RWPE2 (cell line): ENCODE measurements at regions not wholly inside any gene's neighbourhood (a gene's known extent, or its start where the extent isn't known, plus 50 kb on each side); places are given as distances from the start of the nearest gene placed in this dataset.

Experiments used
- ATAC-seq: fragments of 200-7000 bp; cut with Tn5 transposase; 3 replicates; pipeline ENCODE4 v1.9.1; 2021; ENCODE audit warnings: low read depth
- DNase-seq: peaks from one replicate; pipeline ENCODE4 v3.0.0-alpha.2; 2020; ENCODE audit warnings: low spot score
- H3K27ac ChIP-seq: fragments of 450-650 bp; 2 replicates; pipeline ENCODE4 v1.5.1; 2017; ENCODE audit warnings: mild to moderate bottlenecking; ENCODE audit not compliant: poor library complexity, severe bottlenecking
- H3K27me3 ChIP-seq: fragments of 250-450 bp; sonication (Bioruptor Pico); 2 replicates; pipeline ENCODE4 v1.5.1; 2021; ENCODE audit warnings: mild to moderate bottlenecking, moderate library complexity; ENCODE audit not compliant: insufficient read depth, poor library complexity, severe bottlenecking
- H3K36me3 ChIP-seq: fragments of 250-450 bp; sonication (Bioruptor Pico); 2 replicates; pipeline ENCODE4 v1.5.1; 2020; ENCODE audit warnings: low read depth, mild to moderate bottlenecking, moderate library complexity
- H3K4me1 ChIP-seq: fragments of 250-450 bp; sonication (Bioruptor Pico); 2 replicates; pipeline ENCODE4 v1.5.1; 2021; ENCODE audit warnings: mild to moderate bottlenecking, moderate library complexity; ENCODE audit not compliant: insufficient read depth, poor library complexity, severe bottlenecking
- H3K4me3 ChIP-seq: fragments of 250-450 bp; sonication (Bioruptor Pico); 2 replicates; pipeline ENCODE4 v1.5.1; 2021; ENCODE audit warnings: mild to moderate bottlenecking, moderate library complexity; ENCODE audit not compliant: severe bottlenecking
- H3K9me3 ChIP-seq: fragments of 250-450 bp; sonication (Bioruptor Pico); 2 replicates; pipeline ENCODE4 v1.5.1; 2021; ENCODE audit warnings: mild to moderate bottlenecking, moderate library complexity; ENCODE audit not compliant: severe bottlenecking
- CTCF ChIP-seq: fragments of 450-650 bp; IDR thresholded peaks from one replicate; pipeline ENCODE4 v1.5.1; 2017; ENCODE audit warnings: mild to moderate bottlenecking, moderate library complexity; ENCODE audit not compliant: poor library complexity, severe bottlenecking

- DNase-seq, result no peak
Measured at GRCh38 chr6:115643762-115644161, 416.9 kb downstream of the FRK start.

DNA sequence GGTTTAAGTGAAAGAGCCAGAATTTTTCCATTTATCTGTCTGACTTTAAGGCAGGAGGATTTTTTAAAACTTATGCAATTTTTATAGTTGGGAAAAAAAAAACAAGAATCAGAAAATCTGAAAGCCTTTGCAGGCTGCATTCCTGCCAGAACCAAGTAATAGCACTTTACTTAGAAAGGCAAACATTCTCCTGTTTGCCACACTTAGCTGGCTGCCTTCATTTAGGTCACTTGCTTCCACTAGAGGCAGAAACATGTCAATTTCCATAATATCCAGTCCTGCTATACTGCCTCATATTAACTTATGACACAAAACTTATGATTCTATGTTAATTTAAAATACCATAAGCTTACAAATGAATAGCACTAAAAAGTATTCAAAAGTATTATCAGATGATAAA is 425.8 kb downstream of the FRK start:
- no peaks in the 10 kb centered on the region for H3K27me3 ChIP-seq
- no peak overlapping the region for H3K4me3 ChIP-seq
- H3K27ac ChIP-seq, result no peak overlapping the region
- no peaks in the 10 kb centered on the region for H3K9me3 ChIP-seq
- H3K4me1 ChIP-seq, result no peaks in the 10 kb centered on the region
- no peak for TF ChIP-seq CTCF
- H3K36me3 ChIP-seq, result no peaks in the 10 kb centered on the region
- no peak for ATAC-seq
- DNase-seq, result no peak

More at GRCh38 chr6:115643762-115644161, 416.9 kb downstream of the FRK start:
- no peaks in the 10 kb centered on the region for H3K4me1 ChIP-seq
- no peak overlapping the region for H3K27ac ChIP-seq
- H3K9me3 ChIP-seq, result no peaks in the 10 kb centered on the region
- H3K27me3 ChIP-seq, result no peaks in the 10 kb centered on the region
- no peak for TF ChIP-seq CTCF
- no peaks in the 10 kb centered on the region for H3K36me3 ChIP-seq
- no peak overlapping the region for H3K4me3 ChIP-seq
- ATAC-seq, result 0 out of 3 replicates have a peak, but pooled peaks have one; percentile 27

- Histone ChIP-seq H3K4me1 (no peaks in the 10 kb centered on the region), H3K27me3 (no peaks in the 10 kb centered on the region), H3K4me3 (no peak overlapping the region), H3K27ac (no peak overlapping the region), H3K9me3 (no peaks in the 10 kb centered on the region), H3K36me3 (no peaks in the 10 kb centered on the region)
- DNase-seq (no peak), ATAC-seq (no peak)
- no peak for TF ChIP-seq CTCF
Measured at GRCh38 chr6:115634131-115634530, 426.6 kb downstream of the FRK start.

- TF ChIP-seq CTCF, result no peak
- no peak for ATAC-seq
- Histone ChIP-seq H3K9me3 (no peaks in the 10 kb centered on the region), H3K4me1 (no peaks in the 10 kb centered on the region), H3K4me3 (no peak overlapping the region), H3K36me3 (no peaks in the 10 kb centered on the region), H3K27ac (no peak overlapping the region), H3K27me3 (no peaks in the 10 kb centered on the region)
- DNase-seq, result no peak
Measured at GRCh38 chr6:115631028-115631427, 429.7 kb downstream of the FRK start.

GRCh38 chr6:115630424-115631024 is 430.2 kb downstream of the FRK start:
- Histone ChIP-seq H3K9me3 (no peaks in the 10 kb centered on the region), H3K27me3 (no peaks in the 10 kb centered on the region), H3K27ac (no peak overlapping the region), H3K4me1 (no peaks in the 10 kb centered on the region), H3K4me3 (no peak overlapping the region), H3K36me3 (no peaks in the 10 kb centered on the region)
- ATAC-seq (no peak), DNase-seq (no peak)
- no peak for TF ChIP-seq CTCF
